Fibroblast of mammary gland (primary cell): ENCODE measurements at regions not wholly inside any gene's neighbourhood (a gene's known extent, or its start where the extent isn't known, plus 50 kb on each side); places are given as distances from the start of the nearest gene placed in this dataset.
"Not testable (repeated sequence)": the region's sequence is repeated elsewhere in the genome, so short reads cannot be mapped to it uniquely, and the experiment has no call there.

Experiments used
- DNase-seq: peaks from one replicate; pipeline ENCODE4 v3.0.0-alpha.2; 2010; ENCODE audit warnings: low read depth
- H3K4me3 ChIP-seq: 2 replicates; pipeline ENCODE4 v1.5.1; 2011; ENCODE audit warnings: low read depth, mild to moderate bottlenecking, low read length, moderate library complexity; ENCODE audit not compliant: control insufficient read depth
- CTCF ChIP-seq: conservative IDR thresholded peaks from 2 replicates; pipeline ENCODE4 v1.5.1; 2011; ENCODE audit warnings: low read depth, low read length, inconsistent platforms; ENCODE audit not compliant: control insufficient read depth, insufficient read depth

GRCh38 chr19:28631961-28632360, 581.0 kb downstream of the UQCRFS1 start:
- H3K4me3 ChIP-seq = no peak overlapping the region
- DNase-seq = no peak
- TF ChIP-seq CTCF = no peak

GRCh38 chr19:28627669-28628068, 585.3 kb downstream of the UQCRFS1 start:
- no peak overlapping the region for H3K4me3 ChIP-seq
- no peak for TF ChIP-seq CTCF
- no peak for DNase-seq

GRCh38 chr19:28626407-28626806, 586.5 kb downstream of the UQCRFS1 start:
- DNase-seq, H3K4me3 ChIP-seq: not testable (repeated sequence)

GRCh38 chr19:28619816-28620429, 593.0 kb downstream of the UQCRFS1 start:
- no peak for DNase-seq
- no peak overlapping the region for H3K4me3 ChIP-seq
- TF ChIP-seq CTCF = no peak

- no peak for TF ChIP-seq CTCF
Observed at GRCh38 chr19:28618504-28618903, 594.4 kb downstream of the UQCRFS1 start.

GRCh38 chr19:28615966-28616365, 597.0 kb downstream of the UQCRFS1 start:
- no peak for TF ChIP-seq CTCF
- no peak overlapping the region for H3K4me3 ChIP-seq

More at GRCh38 chr19:28618504-28618903, 594.4 kb downstream of the UQCRFS1 start:
- DNase-seq = no peak
- no peak overlapping the region for H3K4me3 ChIP-seq

GRCh38 chr19:28615546-28615916, 597.4 kb downstream of the UQCRFS1 start:
- DNase-seq = no peak
- H3K4me3 ChIP-seq = no peak overlapping the region
- no peak for TF ChIP-seq CTCF

More at GRCh38 chr19:28615966-28616365, 597.0 kb downstream of the UQCRFS1 start:
- DNase-seq = no peak
